H54 (cell line): ENCODE measurements at regions not wholly inside any gene's neighbourhood (a gene's known extent, or its start where the extent isn't known, plus 50 kb on each side); places are given as distances from the start of the nearest gene placed in this dataset.
"Not testable (repeated sequence)": the region's sequence is repeated elsewhere in the genome, so short reads cannot be mapped to it uniquely, and the experiment has no call there.

Experiments
- DNase-seq: peaks from one replicate; pipeline ENCODE4 v3.0.0; 2011; ENCODE audit warnings: low spot score, mixed read lengths; ENCODE audit not compliant: insufficient read length
- FAIRE-seq: peaks from 3 replicates; lab custom pipeline; 2011; peaks lifted over from hg19 to GRCh38; lab: Jason Lieb, UNC

DNA sequence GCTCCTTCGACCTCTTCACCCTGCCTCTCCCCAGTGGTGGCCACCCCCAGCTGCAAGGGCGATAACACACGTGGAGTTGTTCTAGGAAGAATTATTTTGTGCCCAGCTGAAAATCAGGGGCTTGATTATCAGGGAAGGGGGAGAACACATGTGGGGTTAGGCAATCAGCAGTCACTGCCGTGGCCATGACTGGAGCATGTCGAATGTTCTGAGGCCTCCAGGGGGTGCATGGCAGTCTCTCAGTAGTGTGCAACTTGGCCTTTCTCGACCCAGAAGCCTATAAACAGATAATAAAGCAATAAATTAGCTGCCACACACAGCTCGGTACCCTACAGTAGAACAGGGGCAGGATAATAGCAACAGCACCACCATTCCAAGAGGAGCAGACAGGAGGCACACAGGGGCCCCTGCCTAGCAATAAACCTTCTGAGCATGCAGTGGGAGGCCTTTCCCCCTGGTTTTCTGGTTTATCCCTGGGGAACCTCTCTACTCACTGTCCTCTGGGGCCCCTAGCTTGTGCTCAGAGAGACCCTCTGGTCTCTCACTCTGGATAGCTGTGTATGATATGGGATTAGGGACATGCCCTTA, 308.2 kb upstream of the PLGLB2 start:
- not testable (repeated sequence) for FAIRE-seq, DNase-seq

DNA sequence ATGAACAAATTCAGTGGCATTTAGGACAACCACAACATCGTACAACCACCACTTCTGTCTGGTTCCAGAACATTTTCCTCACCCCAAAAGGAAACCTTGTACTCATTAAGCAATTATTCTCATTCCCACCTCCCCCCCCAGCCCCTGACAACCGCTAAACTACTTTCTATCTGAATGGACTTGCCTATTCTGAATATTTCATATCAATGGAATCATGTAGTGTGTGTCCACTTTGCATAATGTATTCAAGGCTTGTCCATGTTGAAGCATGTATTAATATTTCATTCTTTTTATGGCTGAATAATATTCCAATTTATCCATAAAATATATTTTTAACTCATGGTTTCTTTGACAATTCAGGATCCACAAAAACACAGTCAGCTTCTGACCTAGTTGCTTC, 307.2 kb upstream of the PLGLB2 start:
- not testable (repeated sequence) for DNase-seq, FAIRE-seq

DNA sequence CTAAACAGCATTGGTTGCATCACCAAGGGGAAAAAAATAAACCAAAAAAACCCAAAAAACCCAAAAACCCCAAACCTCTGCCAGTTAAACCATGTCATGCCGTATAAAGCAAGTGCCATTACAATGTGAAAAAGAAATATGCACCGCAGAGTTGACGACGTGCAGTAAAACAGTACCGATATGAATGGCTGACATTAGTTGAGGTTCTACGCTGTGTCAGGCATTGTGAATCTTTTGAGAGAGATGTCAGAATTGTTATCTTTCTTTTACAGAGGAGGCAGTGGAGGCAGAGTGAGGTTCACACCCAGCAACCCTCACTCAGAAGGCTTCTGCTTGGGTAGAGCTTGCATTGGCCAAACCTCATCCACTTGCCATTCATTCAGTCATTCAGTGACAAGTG, 306.5 kb upstream of the PLGLB2 start:
- DNase-seq, FAIRE-seq: not testable (repeated sequence)

DNA sequence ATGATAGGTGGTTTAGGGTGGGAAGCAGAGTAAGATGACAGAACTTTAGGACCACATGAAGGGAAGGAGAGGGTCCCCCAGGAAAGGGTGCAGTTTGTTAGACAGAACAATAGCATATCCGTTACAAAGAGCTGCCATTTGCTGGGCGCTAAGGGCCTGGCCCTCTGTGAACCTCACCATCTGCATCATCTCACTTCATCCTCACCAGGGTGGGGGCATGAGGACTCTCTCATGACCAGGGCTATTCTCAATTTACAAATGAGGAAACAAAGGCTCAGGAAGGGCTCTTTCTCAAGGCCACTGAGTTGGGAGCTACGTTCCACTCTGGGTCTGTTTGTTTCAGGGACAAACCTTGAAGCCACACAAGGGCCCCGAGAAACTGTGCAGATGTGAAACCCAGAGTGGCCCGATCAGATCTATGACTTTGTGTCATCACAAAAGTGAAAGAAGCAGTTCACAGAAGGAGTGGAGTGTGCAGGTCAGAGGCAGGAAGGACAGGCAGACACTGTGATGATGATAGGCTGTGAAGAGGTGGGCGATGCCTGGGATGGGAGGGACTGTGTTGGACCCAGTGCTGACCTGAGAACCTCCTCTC, 304.8 kb upstream of the PLGLB2 start:
- not testable (repeated sequence) for DNase-seq, FAIRE-seq

DNA sequence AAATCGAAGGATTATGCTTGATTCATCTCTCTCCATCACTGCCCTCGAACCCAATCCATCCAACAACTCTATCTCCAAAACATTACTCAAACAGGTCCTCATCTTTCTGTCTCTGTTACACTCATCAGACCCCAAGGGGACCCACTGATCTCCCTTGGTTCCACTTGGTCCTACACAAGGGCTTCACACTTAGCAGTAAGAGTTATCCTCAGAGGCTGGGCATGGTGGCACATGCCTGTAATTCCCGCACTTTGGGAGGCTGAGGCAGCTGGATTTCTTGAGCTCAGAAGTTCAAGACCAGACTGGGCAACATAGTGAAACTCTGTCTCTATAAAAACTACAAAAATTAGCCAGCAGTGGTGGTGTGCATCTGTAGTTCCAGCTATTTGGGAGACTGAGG, 302.9 kb upstream of the PLGLB2 start:
- not testable (repeated sequence) for DNase-seq, FAIRE-seq

DNA sequence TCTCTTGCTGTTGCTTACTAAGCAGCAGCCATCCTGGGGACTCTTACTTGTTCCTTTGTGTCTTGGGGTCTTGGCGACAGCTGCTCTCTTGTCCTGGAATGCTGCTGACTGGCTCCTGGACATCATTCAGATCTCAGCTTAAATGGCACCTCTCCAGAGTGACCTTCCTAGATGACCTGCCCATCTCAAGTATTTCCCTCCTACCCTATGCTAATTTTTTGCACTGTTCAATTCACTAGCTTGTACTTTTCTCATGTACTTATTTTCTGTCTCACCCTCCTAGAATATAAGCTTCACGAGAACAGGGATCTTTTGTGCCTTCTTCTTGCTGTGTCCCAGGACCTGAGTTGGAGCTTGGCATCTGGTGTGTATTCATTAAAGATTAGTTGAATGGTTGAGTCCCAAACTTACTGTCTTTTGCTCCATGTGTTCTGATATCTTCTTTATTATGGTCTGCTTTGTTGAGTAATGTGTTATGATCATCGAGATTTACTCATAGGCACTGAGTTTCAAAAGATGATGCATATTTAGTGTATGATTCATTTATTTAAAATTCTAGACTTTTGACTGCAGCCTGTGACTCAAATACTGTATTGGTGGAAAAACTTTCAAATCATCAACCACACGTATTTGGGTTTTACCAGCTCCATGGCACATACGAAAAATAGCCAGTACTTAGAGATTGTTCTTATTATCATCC, 302.1 kb upstream of the PLGLB2 start:
- DNase-seq = not testable (repeated sequence)
- FAIRE-seq = peak; percentile 33

DNA sequence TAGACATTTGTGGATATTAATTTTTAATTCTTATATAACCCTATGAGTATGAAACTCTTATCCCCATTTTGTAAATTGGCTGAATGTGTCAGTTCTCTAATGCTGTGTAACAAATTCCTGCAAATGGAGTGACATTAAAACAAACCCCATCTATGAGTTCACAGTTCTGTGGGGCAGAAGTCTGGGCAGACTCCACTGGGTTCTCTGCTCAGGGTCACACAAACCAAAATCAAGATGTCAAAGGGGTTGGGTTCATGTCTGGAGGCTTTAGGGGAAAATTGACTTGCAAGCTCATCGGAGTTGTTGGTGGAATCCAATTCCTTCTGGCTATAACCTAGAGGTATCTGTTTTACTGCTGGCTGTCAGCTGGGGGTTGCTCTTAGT, 301.6 kb upstream of the PLGLB2 start:
- not testable (repeated sequence) for FAIRE-seq, DNase-seq

DNA sequence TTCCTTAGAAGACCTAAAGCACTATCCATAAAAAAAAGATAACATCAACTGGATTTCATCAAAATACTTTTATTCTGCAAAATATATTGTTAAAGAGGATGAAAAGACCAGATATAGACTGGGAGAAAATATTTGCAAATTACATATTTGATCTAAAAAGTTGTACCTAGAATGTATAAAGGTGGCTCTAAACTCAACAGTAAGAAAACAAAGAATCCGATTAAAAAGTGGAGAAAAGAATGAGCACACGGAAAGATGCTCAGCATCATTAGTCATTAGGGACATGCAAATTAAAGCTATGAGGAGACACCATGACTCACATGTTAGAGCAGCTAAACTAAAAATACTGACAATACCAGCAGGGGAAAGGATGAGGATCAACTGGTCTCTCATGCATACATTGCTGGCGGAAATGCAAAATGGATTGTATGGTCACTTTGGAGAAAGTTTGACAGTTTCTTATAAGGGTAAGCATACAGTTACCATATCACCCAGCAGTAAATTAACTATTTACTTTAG, 298.4 kb upstream of the PLGLB2 start:
- FAIRE-seq = peak; percentile 85

DNA sequence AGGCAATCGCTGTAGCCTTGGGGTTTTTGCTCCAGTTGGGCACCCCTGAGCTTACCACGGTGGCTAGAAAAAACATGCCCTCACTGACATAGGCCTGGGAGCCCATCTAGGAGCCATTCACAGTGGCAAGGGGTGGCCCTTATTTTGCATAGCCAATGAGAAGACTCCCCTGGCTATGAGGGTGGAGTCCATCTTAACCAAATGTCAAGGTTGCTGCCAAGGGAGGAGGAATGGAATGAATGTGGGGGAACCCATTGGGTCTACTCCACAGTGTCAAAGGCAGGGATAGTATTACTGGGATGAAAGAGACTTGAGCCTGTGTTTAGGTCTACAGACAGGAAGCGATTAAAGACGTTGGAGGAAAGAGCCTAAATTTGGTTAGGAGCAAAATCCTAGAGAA, 295.7 kb upstream of the PLGLB2 start:
- not testable (repeated sequence) for DNase-seq, FAIRE-seq

More for the DNA sequence above, 298.4 kb upstream of the PLGLB2 start:
- DNase-seq = not testable (repeated sequence)

DNA sequence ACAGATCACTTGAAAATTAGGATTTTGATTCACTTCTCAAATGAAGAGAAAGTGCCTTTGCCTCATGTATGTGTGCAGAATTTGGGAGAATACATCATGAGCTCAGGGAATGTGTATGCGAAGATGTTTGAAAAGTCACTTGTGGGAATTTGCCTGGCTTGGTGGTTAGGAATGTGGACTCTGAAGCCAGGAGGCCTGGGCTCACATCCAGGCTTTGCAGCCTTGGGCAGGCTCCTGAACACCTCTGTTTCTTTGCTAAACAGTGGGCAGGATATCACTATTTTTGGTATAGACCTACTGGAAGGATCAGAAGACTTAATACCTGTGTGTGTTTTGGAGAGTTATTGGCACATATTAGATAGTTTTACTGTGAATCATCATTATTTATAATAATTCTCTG, 295.0 kb upstream of the PLGLB2 start:
- peak; percentile 3 for DNase-seq
- FAIRE-seq = not testable (repeated sequence)

DNA sequence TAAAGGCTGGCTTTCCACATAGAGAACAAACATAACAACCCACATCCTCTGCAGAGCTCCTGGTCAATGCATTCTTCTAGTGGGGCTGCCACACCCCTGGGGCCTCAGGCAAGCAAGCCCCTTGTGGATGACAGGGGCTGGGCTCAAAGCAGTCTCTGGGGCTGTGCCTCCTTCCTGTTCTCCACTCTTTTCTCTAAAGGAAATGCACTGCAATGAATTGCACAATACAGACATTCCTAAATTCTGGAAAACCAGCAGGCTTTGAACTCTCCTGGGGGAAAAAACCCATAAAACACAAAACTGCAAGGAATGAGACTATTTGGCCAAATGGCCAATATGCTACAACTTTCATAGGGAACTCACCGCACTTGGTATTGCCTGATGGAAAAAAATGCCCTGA, 293.9 kb upstream of the PLGLB2 start:
- not testable (repeated sequence) for DNase-seq, FAIRE-seq

DNA sequence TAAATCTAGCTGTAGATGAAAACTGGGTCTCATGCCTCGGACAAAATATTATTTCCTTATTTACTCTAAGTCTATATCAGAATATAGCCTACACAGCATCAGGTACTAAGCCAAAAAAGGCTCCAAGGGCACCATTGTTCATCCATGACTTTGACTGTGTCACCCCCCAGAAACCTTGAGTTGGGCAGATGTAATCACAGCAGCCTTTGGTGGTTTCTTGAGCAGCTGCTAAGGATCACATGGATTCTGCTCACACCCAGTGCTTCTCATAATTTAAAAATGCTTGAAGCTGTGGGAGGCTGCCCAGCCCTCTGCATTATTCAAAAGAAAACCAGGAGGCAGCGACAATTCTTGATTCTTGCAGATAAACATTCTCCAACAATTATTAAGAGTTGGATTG, 293.5 kb upstream of the PLGLB2 start:
- DNase-seq, FAIRE-seq: not testable (repeated sequence)

DNA sequence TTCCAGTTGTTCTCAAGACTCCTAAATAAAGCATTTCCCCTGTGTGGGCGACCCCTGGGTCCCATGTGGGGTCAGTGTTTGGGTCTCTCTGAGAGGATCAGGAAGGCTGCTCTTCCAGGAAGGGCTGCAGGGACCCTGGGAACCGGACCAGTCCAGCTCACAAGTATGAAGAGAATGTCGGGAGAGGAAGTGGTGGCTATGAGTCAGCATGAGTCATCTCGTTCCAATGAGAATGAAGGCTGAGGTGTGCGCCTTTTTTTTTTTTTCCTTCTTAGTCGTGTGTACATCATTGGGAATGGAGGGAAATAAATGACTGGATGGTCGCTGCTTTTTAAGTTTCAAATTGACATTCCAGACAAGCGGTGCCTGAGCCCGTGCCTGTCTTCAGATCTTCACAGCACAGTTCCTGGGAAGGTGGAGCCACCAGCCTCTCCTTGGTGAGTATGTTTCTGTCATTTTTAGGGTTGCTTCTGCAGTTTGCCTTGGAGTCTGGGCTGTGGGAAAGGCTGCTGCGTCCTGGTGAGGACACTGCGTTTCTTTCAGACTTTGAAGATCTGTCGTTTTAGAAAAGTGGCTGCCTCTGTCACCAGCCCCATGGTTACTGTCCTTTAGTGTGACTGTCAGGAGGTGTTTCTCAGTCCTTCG, 292.6 kb upstream of the PLGLB2 start:
- peak; percentile 86 for FAIRE-seq
- not testable (repeated sequence) for DNase-seq

DNA sequence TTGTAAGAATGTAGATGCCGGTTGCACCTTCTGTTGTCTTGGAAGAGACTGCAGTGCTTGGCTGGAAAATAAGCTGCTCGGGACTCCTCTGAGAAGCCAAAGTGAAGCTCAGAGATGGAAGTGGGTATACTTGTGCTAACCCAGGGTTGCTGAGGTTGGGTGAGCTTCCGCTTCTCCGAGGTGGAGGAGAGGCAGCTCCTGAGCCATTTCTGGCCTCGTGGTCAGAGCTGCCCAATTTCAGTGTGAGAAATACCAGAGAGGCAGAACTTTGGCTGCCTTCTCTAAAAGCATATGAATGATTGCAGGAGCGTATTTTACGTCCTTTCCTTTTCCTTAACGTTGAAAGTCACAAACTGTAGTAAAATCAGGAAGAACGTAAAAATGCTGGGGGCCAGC, 292.0 kb upstream of the PLGLB2 start:
- DNase-seq, FAIRE-seq: not testable (repeated sequence)

DNA sequence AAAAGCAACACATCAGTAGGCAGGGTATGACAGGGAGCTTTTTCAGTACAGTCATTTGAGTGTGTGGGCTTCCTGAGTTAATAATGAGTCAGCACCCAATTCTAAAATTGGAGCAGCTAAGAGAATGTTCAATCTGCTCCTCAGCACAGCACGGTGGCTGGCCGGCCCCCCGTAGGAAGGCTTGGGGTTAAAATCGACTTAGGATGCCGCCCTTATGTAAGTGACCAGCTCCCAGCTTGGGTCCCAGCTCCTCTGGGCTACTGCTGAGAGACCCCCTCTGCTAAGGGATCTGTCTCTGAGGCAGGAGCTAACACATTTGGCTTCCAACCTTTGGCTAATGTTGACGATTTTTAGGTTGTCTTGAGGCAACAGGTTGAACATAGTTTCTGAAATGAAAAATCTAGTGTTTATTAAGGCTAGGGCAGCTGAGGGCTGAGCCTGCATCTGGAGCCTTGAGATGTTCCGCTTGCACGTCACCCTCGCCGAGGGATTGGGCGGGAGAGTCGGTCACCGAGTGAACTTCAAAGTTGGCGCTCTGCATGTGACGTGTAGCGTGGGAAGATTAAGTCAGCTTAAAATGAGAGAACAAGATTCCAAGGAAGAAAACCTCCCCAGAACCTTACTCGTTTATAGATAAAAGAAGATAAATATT, 291.3 kb upstream of the PLGLB2 start:
- DNase-seq, FAIRE-seq: not testable (repeated sequence)

DNA sequence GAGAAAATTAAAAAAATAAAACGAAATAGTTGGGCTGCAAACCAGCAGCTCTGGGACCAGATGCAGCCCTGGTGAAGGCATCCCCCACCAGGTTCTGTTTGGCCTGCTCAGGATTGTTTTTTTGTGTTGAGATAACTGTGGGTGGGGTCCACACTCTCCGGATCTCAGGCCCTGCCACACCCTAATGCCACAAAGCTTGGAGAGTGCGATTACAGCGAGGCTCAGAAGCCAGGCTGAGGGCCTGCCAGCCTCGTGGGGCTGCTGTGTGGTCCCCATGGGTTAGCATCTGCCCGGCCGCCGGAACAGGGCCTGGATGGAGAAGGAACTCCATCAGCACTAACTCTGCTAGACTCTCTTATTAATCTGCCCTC, 290.8 kb upstream of the PLGLB2 start:
- DNase-seq, FAIRE-seq: not testable (repeated sequence)

DNA sequence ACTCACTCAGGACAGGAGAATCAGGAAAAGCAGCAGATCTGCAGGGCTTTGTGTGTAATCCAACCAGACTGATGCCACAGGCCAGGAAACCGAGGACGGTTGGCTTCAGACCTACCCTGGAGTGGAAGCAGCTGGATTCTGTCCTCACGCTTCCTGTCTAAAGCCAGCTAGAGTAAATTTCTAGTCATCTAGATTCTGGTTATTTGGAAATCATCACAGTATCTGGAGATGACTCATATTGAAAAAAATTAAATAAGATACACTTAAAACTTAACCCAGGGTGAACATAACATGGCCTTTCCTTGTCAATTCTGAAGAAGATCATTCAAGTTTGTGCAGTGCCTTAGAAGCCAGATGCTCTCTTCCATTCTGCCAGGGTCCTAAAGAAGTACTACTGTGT, 288.9 kb upstream of the PLGLB2 start:
- not testable (repeated sequence) for DNase-seq, FAIRE-seq

DNA sequence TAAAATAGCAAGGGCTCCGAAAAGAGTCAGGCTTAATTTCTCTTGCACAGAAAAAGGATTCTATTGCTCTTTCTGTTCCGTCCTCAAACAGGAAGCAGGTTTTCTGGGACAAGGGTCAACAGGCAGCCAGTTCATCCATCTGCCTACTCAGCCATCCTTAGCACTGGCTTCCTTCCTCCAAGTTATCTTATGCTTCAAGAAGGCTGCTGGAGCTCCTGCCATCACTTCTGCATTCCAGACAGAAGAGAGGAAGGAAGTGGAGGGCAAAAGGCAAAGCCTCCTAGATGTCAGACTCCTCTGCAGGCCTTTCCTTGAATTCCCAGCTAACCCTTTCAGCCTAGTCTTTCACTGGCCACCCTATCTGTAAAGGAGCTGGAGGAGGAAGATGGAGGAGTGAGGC, 287.8 kb upstream of the PLGLB2 start:
- not testable (repeated sequence) for FAIRE-seq, DNase-seq

DNA sequence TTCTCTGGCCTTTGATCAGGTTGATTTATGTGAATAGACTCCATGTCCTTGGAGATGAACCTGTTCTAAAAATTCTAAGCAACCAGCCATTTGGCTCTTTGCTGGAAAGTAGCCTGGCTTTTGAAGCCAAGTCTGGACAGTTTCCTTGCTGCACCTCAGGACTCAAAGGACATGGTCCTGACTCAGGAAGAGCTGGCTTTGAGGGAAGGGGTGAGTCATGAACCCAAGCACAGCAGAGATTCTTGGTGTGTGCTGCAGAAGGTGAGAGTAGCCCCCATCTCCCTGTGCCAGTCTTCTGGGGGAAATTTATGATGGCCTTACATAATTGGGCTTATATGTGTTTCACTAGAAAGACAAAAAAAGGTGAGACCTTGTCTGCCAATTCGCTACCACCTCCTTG, 287.2 kb upstream of the PLGLB2 start:
- FAIRE-seq = not testable (repeated sequence)

DNA sequence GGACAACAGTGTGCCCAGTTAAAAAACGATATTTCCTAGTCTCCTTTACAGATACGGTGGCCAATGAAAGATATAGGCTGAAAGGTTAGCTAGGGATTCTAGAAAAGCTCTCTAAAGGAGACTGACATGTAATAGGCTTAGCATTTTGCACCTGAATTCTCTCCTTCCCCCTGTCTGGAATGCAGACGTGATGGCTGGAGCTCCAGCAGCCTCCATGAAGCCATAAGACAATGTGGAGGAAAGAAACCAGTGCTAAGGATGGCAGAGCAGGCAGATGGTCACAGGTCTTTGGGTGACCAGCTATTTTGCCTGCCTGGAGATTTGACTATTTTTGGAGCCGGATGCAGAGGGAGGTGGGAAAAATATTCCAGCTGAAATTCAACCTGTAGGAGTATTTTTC, 286.2 kb upstream of the PLGLB2 start:
- DNase-seq, FAIRE-seq: not testable (repeated sequence)

More for the DNA sequence above, 287.2 kb upstream of the PLGLB2 start:
- not testable (repeated sequence) for DNase-seq
